ENCODE measurements at regions not wholly inside any gene's neighbourhood (a gene's known extent, or its start where the extent isn't known, plus 50 kb on each side); places are given as distances from the start of the nearest gene placed in this dataset.

DNA sequence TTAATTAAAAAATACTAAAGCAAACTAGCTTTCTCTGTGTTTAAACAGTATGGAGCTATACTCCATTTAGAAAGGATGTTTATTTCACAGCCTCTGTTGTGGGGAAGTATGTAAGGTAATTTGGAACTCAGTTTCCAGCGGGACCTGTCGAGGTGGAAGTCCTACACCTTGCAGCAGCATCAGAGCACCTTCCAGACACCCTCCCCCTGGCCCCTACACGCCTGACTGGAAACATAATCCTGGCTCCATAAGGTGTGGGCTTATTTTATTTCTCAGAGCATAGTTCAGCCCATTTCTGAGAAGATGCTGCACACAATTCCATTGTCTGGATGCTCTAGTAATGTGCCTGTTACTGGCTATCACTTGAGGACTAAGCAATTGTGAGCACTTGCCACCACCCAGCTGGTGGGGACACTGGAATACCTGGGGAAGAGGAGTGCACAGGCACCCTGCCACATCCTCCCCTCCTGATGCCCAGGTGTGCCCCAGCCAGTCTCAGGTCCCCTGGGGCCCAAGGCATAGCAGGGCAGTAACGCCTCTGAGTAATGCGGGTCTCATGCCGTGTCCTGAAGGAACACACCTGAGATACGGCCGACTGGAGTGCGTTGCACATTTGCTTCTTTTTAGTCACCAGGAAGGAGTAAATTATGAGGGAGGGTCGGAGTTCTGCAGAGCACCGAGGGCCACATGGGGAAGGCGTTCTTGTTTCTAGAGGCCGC, 556.5 kb downstream of the QKI start:
- Histone ChIP-seq H3K4me3 (ENCODE audit: insufficient read depth, low read depth, low read length) (no peak overlapping the region), H3K36me3 (ENCODE audit: insufficient read depth, low read length) (no peaks in the 10 kb centered on the region), H3K4me2 (ENCODE audit: low read length) (no peak overlapping the region), H3K27ac (ENCODE audit: low read depth, low read length) (no peak overlapping the region), H3K27me3 (ENCODE audit: insufficient read depth, low read length) (no peaks in the 10 kb centered on the region), H4K20me1 (ENCODE audit: insufficient read depth, low read length) (no peaks in the 10 kb centered on the region), H3K4me1 (ENCODE audit: insufficient read depth, low read length) (no peaks in the 10 kb centered on the region), H3K9me3 (ENCODE audit: insufficient read depth, low read depth, low read length) (no peaks in the 10 kb centered on the region), H3K9ac (ENCODE audit: low read length) (no peak overlapping the region), H2AFZ (ENCODE audit: low read depth, low read length) (no peak overlapping the region), H3K79me2 (ENCODE audit: insufficient read depth, low read length) (no peaks in the 10 kb centered on the region)
- H3K27ac Mint-ChIP-seq (ENCODE audit: unreplicated experiment) = no peak overlapping the region
- no peaks in the 10 kb centered on the region for H3K9me3 Mint-ChIP-seq (ENCODE audit: unreplicated experiment)
- no peak for DNase-seq (ENCODE audit: low read depth)
- no peaks in the 10 kb centered on the region for H3K27me3 Mint-ChIP-seq (ENCODE audit: low read depth, unreplicated experiment)
- no peak for TF ChIP-seq EZH2 (IDR thresholded peaks at IDR 0.05; ENCODE audit: insufficient read depth, low read length)
- TF ChIP-seq, protein P1, sequence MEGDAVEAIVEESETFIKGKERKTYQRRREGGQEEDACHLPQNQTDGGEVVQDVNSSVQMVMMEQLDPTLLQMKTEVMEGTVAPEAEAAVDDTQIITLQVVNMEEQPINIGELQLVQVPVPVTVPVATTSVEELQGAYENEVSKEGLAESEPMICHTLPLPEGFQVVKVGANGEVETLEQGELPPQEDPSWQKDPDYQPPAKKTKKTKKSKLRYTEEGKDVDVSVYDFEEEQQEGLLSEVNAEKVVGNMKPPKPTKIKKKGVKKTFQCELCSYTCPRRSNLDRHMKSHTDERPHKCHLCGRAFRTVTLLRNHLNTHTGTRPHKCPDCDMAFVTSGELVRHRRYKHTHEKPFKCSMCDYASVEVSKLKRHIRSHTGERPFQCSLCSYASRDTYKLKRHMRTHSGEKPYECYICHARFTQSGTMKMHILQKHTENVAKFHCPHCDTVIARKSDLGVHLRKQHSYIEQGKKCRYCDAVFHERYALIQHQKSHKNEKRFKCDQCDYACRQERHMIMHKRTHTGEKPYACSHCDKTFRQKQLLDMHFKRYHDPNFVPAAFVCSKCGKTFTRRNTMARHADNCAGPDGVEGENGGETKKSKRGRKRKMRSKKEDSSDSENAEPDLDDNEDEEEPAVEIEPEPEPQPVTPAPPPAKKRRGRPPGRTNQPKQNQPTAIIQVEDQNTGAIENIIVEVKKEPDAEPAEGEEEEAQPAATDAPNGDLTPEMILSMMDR (IDR thresholded peaks at IDR 0.05; ENCODE audit: insufficient read depth, low read depth, low read length) = no peak
- peaks cover under 1% of the 10 kb centered on the region for H3K4me1 Mint-ChIP-seq (ENCODE audit: low read depth, unreplicated experiment)
- no peak for FAIRE-seq
- no peaks in the 10 kb centered on the region for H3K36me3 Mint-ChIP-seq (ENCODE audit: low read depth, unreplicated experiment)
- H3K4me3 Mint-ChIP-seq (ENCODE audit: unreplicated experiment) = no peak overlapping the region

DNA sequence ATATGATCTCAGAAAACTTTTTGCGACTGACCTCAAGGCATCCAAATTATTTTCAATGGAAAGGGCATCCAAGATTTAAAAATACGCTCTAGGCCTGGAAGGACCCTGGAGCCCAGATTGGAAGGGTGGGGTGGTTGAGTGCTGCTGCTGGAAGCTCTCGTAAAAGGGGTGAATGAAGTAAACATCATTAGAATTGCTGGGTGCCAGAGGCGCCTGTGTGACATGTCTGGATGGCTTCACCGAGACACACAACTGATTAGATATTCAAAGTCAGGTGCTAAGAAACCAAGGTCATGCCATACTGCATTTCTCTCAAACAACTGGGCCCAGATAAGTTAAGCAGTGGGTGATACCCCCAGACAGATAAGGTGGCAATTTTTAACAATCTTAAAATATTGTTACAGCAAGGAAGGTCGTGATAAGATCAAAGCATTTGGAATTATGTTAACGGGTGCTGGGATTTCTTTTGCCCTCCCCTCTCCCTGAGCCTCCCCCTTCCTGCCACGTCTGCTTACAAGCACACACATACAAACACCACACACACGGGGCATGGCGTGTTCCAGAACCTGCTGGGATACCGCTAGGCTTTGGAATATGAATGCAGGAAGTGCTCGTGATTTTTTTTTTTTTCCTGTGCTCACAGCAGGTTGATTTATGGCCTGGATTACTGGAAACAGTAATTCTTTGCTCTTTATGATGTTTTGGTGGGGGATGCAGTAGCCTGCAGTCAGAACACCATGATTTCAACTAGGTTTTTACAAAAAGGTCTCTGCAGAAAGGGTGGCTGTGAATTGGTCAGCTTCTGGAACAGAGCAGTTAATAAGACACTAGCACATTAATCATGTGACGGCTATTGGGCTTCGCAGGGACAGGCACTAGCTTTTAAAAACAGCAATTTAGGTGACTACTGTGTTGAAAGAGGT, 551.2 kb downstream of the QKI start:
- no peaks in the 10 kb centered on the region for H3K79me2 ChIP-seq (ENCODE audit: insufficient read depth, low read length)
- TF ChIP-seq, protein P1 (IDR thresholded peaks at IDR 0.05; ENCODE audit: insufficient read depth, low read depth, low read length) = no peak
- no peak for TF ChIP-seq EZH2 (IDR thresholded peaks at IDR 0.05; ENCODE audit: insufficient read depth, low read length)
- H3K4me3 ChIP-seq (ENCODE audit: insufficient read depth, low read depth, low read length) = no peak overlapping the region
- Mint-ChIP-seq H3K4me3 (ENCODE audit: unreplicated experiment) (no peak overlapping the region), H3K36me3 (ENCODE audit: low read depth, unreplicated experiment) (no peaks in the 10 kb centered on the region), H3K9me3 (ENCODE audit: unreplicated experiment) (peaks cover 3% of the 10 kb centered on the region), H3K4me1 (ENCODE audit: low read depth, unreplicated experiment) (peaks cover 4% of the 10 kb centered on the region), H3K27ac (ENCODE audit: unreplicated experiment) (no peak overlapping the region), H3K27me3 (ENCODE audit: low read depth, unreplicated experiment) (no peaks in the 10 kb centered on the region)
- H3K27me3 ChIP-seq (ENCODE audit: insufficient read depth, low read length) = no peaks in the 10 kb centered on the region
- DNase-seq (ENCODE audit: low read depth) = peak; percentile 65
- no peak overlapping the region for H3K27ac ChIP-seq (ENCODE audit: low read depth, low read length)
- no peak overlapping the region for H3K4me2 ChIP-seq (ENCODE audit: low read length)
- no peak overlapping the region for H3K9ac ChIP-seq (ENCODE audit: low read length)
- no peak for FAIRE-seq
- no peaks in the 10 kb centered on the region for H3K9me3 ChIP-seq (ENCODE audit: insufficient read depth, low read depth, low read length)
- H4K20me1 ChIP-seq (ENCODE audit: insufficient read depth, low read length) = no peaks in the 10 kb centered on the region
- H3K36me3 ChIP-seq (ENCODE audit: insufficient read depth, low read length) = no peaks in the 10 kb centered on the region
- no peaks in the 10 kb centered on the region for H3K4me1 ChIP-seq (ENCODE audit: insufficient read depth, low read length)
- H2AFZ ChIP-seq (ENCODE audit: low read depth, low read length) = no peak overlapping the region
